Astrocyte (in vitro differentiated cells and primary cell): ENCODE measurements at regions not wholly inside any gene's neighbourhood (a gene's known extent, or its start where the extent isn't known, plus 50 kb on each side); places are given as distances from the start of the nearest gene placed in this dataset.

Experiments used
- DNase-seq: peaks from one replicate; pipeline ENCODE4 v3.0.0-alpha.2; 2010; ENCODE audit warnings: low read depth
- FAIRE-seq: peaks from 2 replicates; lab custom pipeline; 2011; peaks lifted over from hg19 to GRCh38; lab: Jason Lieb, UNC
- H2AFZ ChIP-seq: 2 replicates; pipeline ENCODE4 v1.6.0; 2012; ENCODE audit warnings: low read depth, low read length, inconsistent platforms
- H3K27ac ChIP-seq: 2 replicates; pipeline ENCODE4 v1.5.1; 2011; ENCODE audit warnings: low read depth, low read length, inconsistent platforms
- H3K27me3 ChIP-seq: 2 replicates; pipeline ENCODE4 v1.6.0; 2011; ENCODE audit warnings: low read length, inconsistent platforms; ENCODE audit not compliant: insufficient read depth
- H3K36me3 ChIP-seq: 2 replicates; pipeline ENCODE4 v1.5.1; 2011; ENCODE audit warnings: low read length, inconsistent platforms; ENCODE audit not compliant: insufficient read depth
- H3K4me1 ChIP-seq: 2 replicates; pipeline ENCODE4 v1.5.1; 2011; ENCODE audit warnings: low read length, inconsistent platforms; ENCODE audit not compliant: insufficient read depth
- H3K4me2 ChIP-seq: 2 replicates; pipeline ENCODE4 v1.6.0; 2012; ENCODE audit warnings: low read length, inconsistent platforms
- H3K4me3 ChIP-seq: 2 replicates; pipeline ENCODE4 v1.5.1; 2011; ENCODE audit warnings: low read depth, mild to moderate bottlenecking, low read length, inconsistent platforms; ENCODE audit not compliant: insufficient read depth
- H3K79me2 ChIP-seq: 2 replicates; pipeline ENCODE4 v1.6.0; 2012; ENCODE audit warnings: mild to moderate bottlenecking, low read length, inconsistent platforms; ENCODE audit not compliant: insufficient read depth
- H3K9ac ChIP-seq: 2 replicates; pipeline ENCODE4 v1.6.0; 2012; ENCODE audit warnings: mild to moderate bottlenecking, low read length, inconsistent platforms
- H3K9me3 ChIP-seq: 2 replicates; pipeline ENCODE4 v1.5.1; 2012; ENCODE audit warnings: low read depth, mild to moderate bottlenecking, low read length, inconsistent platforms; ENCODE audit not compliant: insufficient read depth
- H4K20me1 ChIP-seq: 2 replicates; pipeline ENCODE4 v1.6.0; 2012; ENCODE audit warnings: low read length, inconsistent platforms; ENCODE audit not compliant: insufficient read depth
- H3K27ac Mint-ChIP-seq: one replicate; pipeline ENCODE4 v1.8.0; 2021; ENCODE audit warnings: mild to moderate bottlenecking, mixed read lengths; ENCODE audit not compliant: unreplicated experiment
- H3K27me3 Mint-ChIP-seq: one replicate; pipeline ENCODE4 v1.8.0; 2021; ENCODE audit warnings: low read depth, mixed read lengths; ENCODE audit not compliant: unreplicated experiment
- H3K36me3 Mint-ChIP-seq: one replicate; pipeline ENCODE4 v1.8.0; 2021; ENCODE audit warnings: low read depth, mixed read lengths; ENCODE audit not compliant: unreplicated experiment
- H3K4me1 Mint-ChIP-seq: one replicate; pipeline ENCODE4 v1.8.0; 2021; ENCODE audit warnings: low read depth, mixed read lengths; ENCODE audit not compliant: unreplicated experiment
- H3K4me3 Mint-ChIP-seq: one replicate; pipeline ENCODE4 v1.8.0; 2021; ENCODE audit warnings: mild to moderate bottlenecking, moderate library complexity, mixed read lengths; ENCODE audit not compliant: unreplicated experiment
- H3K9me3 Mint-ChIP-seq: one replicate; pipeline ENCODE4 v1.8.0; 2021; ENCODE audit warnings: mild to moderate bottlenecking, mixed read lengths; ENCODE audit not compliant: unreplicated experiment
- CTCF ChIP-seq: IDR thresholded peaks from 2 replicates; pipeline ENCODE4 v1.5.1; 2011; ENCODE audit warnings: low read depth, mild to moderate bottlenecking, inconsistent platforms, low read length, moderate library complexity; ENCODE audit not compliant: insufficient read depth
- EZH2 ChIP-seq: IDR thresholded peaks from 2 replicates; pipeline ENCODE4 v1.6.1; 2012; ENCODE audit warnings: mild to moderate bottlenecking, low read length, inconsistent platforms; ENCODE audit not compliant: insufficient read depth

GRCh38 chr1:55554611-55555010 lies 339.4 kb upstream of the USP24 start:
- Histone ChIP-seq H3K36me3 (no peaks in the 10 kb centered on the region), H3K27ac (no peak overlapping the region), H3K4me1 (no peaks in the 10 kb centered on the region), H3K9ac (no peak overlapping the region), H4K20me1 (no peaks in the 10 kb centered on the region), H3K9me3 (no peaks in the 10 kb centered on the region), H3K4me3 (no peak overlapping the region), H3K79me2 (no peaks in the 10 kb centered on the region), H3K4me2 (no peak overlapping the region), H3K27me3 (no peaks in the 10 kb centered on the region), H2AFZ (no peak overlapping the region)
- no peaks in the 10 kb centered on the region for H3K4me1 Mint-ChIP-seq
- no peak for FAIRE-seq
- no peak for TF ChIP-seq EZH2
- no peak for TF ChIP-seq CTCF
- H3K36me3 Mint-ChIP-seq = no peaks in the 10 kb centered on the region
- H3K9me3 Mint-ChIP-seq = no peaks in the 10 kb centered on the region
- DNase-seq = no peak
- H3K27me3 Mint-ChIP-seq = peaks cover 7% of the 10 kb centered on the region
- H3K27ac Mint-ChIP-seq = no peak overlapping the region
- H3K4me3 Mint-ChIP-seq = no peak overlapping the region

GRCh38 chr1:55552636-55553035 lies 337.5 kb upstream of the USP24 start:
- H3K4me3 ChIP-seq = no peak overlapping the region
- H3K4me1 Mint-ChIP-seq = no peaks in the 10 kb centered on the region
- H3K27ac Mint-ChIP-seq = no peak overlapping the region
- H3K4me3 Mint-ChIP-seq = no peak overlapping the region
- FAIRE-seq = no peak
- H3K27me3 Mint-ChIP-seq = peaks cover 6% of the 10 kb centered on the region
- H3K36me3 ChIP-seq = no peaks in the 10 kb centered on the region
- no peaks in the 10 kb centered on the region for H3K36me3 Mint-ChIP-seq
- no peak overlapping the region for H3K9ac ChIP-seq
- H3K4me1 ChIP-seq = no peaks in the 10 kb centered on the region
- no peaks in the 10 kb centered on the region for H3K79me2 ChIP-seq
- H2AFZ ChIP-seq = no peak overlapping the region
- H3K27me3 ChIP-seq = no peaks in the 10 kb centered on the region
- no peak overlapping the region for H3K4me2 ChIP-seq
- H3K27ac ChIP-seq = no peak overlapping the region
- H4K20me1 ChIP-seq = no peaks in the 10 kb centered on the region
- no peaks in the 10 kb centered on the region for H3K9me3 Mint-ChIP-seq
- TF ChIP-seq EZH2 (no peak), CTCF (no peak)
- no peaks in the 10 kb centered on the region for H3K9me3 ChIP-seq
- DNase-seq = no peak

- FAIRE-seq (no peak), DNase-seq (no peak)
- H4K20me1 ChIP-seq = no peaks in the 10 kb centered on the region
- H3K79me2 ChIP-seq = no peaks in the 10 kb centered on the region
- H3K4me1 ChIP-seq = peaks cover 2% of the 10 kb centered on the region
- H3K9me3 ChIP-seq = peaks cover 3% of the 10 kb centered on the region
- H3K4me2 ChIP-seq = no peak overlapping the region
- Mint-ChIP-seq H3K4me1 (no peaks in the 10 kb centered on the region), H3K27me3 (peaks cover 2% of the 10 kb centered on the region), H3K36me3 (no peaks in the 10 kb centered on the region), H3K9me3 (no peaks in the 10 kb centered on the region), H3K4me3 (no peak overlapping the region), H3K27ac (no peak overlapping the region)
- H3K27me3 ChIP-seq = no peaks in the 10 kb centered on the region
- H3K4me3 ChIP-seq = no peak overlapping the region
- TF ChIP-seq EZH2 = no peak
- no peak for TF ChIP-seq CTCF
- H3K9ac ChIP-seq = no peak overlapping the region
- H3K36me3 ChIP-seq = no peaks in the 10 kb centered on the region
- no peak overlapping the region for H2AFZ ChIP-seq
- H3K27ac ChIP-seq = no peak overlapping the region
Measured at GRCh38 chr1:55547405-55547804, 332.2 kb upstream of the USP24 start.
